HEK293 (cell line): ENCODE measurements at regions not wholly inside any gene's neighbourhood (a gene's known extent, or its start where the extent isn't known, plus 50 kb on each side); places are given as distances from the start of the nearest gene placed in this dataset.

Experiments
- CTCF ChIA-PET: fragments of 350-600 bp; formaldehyde crosslinking; extraction: SDS; loops from one replicate; lab custom pipeline; 2021; ENCODE audit warnings: antibody characterized with exemption; lab: Yijun Ruan, JAX
- POLR2A ChIA-PET: fragments of 300-600 bp; formaldehyde crosslinking; extraction: SDS; loops from one replicate; lab custom pipeline; 2020; ENCODE audit warnings: antibody characterized with exemption, inconsistent platforms; lab: Yijun Ruan, JAX
- H3K27ac ChIP-seq: fragments of 200-500 bp; sonication (Bioruptor generic); 2 replicates; pipeline ENCODE4 v1.5.1; 2014; ENCODE audit warnings: low read depth, low read length, control low read depth, inconsistent platforms; ENCODE audit errors: extremely low read depth
- H3K36me3 ChIP-seq, 2 experiments: fragments of 200-500 bp in 1 of 2; sonication (Bioruptor generic) in 1 of 2; 1 replicate in 1 of 2; 2 replicates in 1 of 2; pipeline ENCODE4 v1.5.1; 2014 to 2017; ENCODE audit warnings: inconsistent platforms in 2 of 2, low read length in 2 of 2; ENCODE audit not compliant: control insufficient read depth in 2 of 2, insufficient read depth in 1 of 2
- H3K4me1 ChIP-seq: fragments of 200-500 bp; sonication (Bioruptor generic); 2 replicates; pipeline ENCODE4 v1.5.1; 2014; ENCODE audit warnings: mild to moderate bottlenecking, low read length, inconsistent platforms; ENCODE audit not compliant: control insufficient read depth, insufficient read depth
- H3K4me3 ChIP-seq: 2 replicates; pipeline ENCODE4 v1.5.1; 2011; ENCODE audit warnings: low read depth, mild to moderate bottlenecking, control low read depth, low read length, moderate library complexity
- H3K9me3 ChIP-seq: fragments of 200-500 bp; sonication (Bioruptor generic); 2 replicates; pipeline ENCODE4 v1.5.1; 2014; ENCODE audit warnings: low read depth, low read length, inconsistent platforms; ENCODE audit not compliant: control insufficient read depth, insufficient read depth
- ATF2 ChIP-seq: fragments of 450-650 bp; formaldehyde crosslinking; IDR thresholded peaks from 2 replicates; pipeline ENCODE4 v1.5.1; 2016; ENCODE audit warnings: missing biosample characterization, missing genetic modification characterization, low read depth
- BCL11B ChIP-seq: fragments of 450-650 bp; formaldehyde crosslinking; IDR thresholded peaks from 2 replicates; pipeline ENCODE4 v1.5.1; 2016; ENCODE audit warnings: low read depth, missing biosample characterization, missing genetic modification characterization
- GLIS2 ChIP-seq: fragments of 450-650 bp; formaldehyde crosslinking; IDR thresholded peaks from 2 replicates; pipeline ENCODE4 v1.5.1; 2016; ENCODE audit warnings: missing biosample characterization, missing genetic modification characterization
- MEIS1 ChIP-seq: sonication (generic); formaldehyde crosslinking; IDR thresholded peaks from 2 replicates; pipeline ENCODE4 v1.8.1; 2022; ENCODE audit warnings: missing genetic modification reagents, mild to moderate bottlenecking, borderline replicate concordance
- PRDM2 ChIP-seq: fragments of 450-650 bp; formaldehyde crosslinking; IDR thresholded peaks from 2 replicates; pipeline ENCODE4 v1.5.1; 2016; ENCODE audit warnings: missing biosample characterization, missing genetic modification characterization, borderline replicate concordance
- SALL2 ChIP-seq: fragments of 450-650 bp; formaldehyde crosslinking; IDR thresholded peaks from 2 replicates; pipeline ENCODE4 v1.5.0; 2017; ENCODE audit warnings: missing biosample characterization, mild to moderate bottlenecking, missing genetic modification characterization, borderline replicate concordance
- ZBTB10 ChIP-seq: fragments of 450-650 bp; formaldehyde crosslinking; IDR thresholded peaks from 2 replicates; pipeline ENCODE4 v1.5.1; 2016; ENCODE audit warnings: missing biosample characterization, missing genetic modification characterization
- ZBTB26 ChIP-seq: fragments of 450-650 bp; formaldehyde crosslinking; optimal IDR thresholded peaks from 2 replicates; pipeline ENCODE3; 2016; ENCODE audit warnings: missing biosample characterization, mild to moderate bottlenecking, missing genetic modification characterization
- ZNF221 ChIP-seq: fragments of 450-650 bp; formaldehyde crosslinking; IDR thresholded peaks from 2 replicates; pipeline ENCODE4 v1.5.1; 2017; ENCODE audit warnings: missing biosample characterization, missing genetic modification characterization, borderline replicate concordance
- ZNF248 ChIP-seq: fragments of 450-650 bp; formaldehyde crosslinking; IDR thresholded peaks from 2 replicates; pipeline ENCODE4 v1.5.1; 2017; ENCODE audit warnings: missing biosample characterization, missing genetic modification characterization
- ZNF362 ChIP-seq: fragments of 450-650 bp; formaldehyde crosslinking; IDR thresholded peaks from 2 replicates; pipeline ENCODE4 v1.5.1; 2016; ENCODE audit warnings: missing biosample characterization, missing genetic modification characterization
- ZNF366 ChIP-seq: fragments of 450-650 bp; formaldehyde crosslinking; conservative IDR thresholded peaks from 2 replicates; pipeline ENCODE4 v1.5.1; 2016; ENCODE audit warnings: missing biosample characterization, missing genetic modification characterization
- ZNF473 ChIP-seq: fragments of 450-650 bp; formaldehyde crosslinking; IDR thresholded peaks from 2 replicates; pipeline ENCODE4 v1.5.1; 2017; ENCODE audit warnings: missing biosample characterization, missing genetic modification characterization
- ZNF555 ChIP-seq: fragments of 450-650 bp; formaldehyde crosslinking; conservative IDR thresholded peaks from 2 replicates; pipeline ENCODE4 v1.5.1; 2017; ENCODE audit warnings: missing biosample characterization, mild to moderate bottlenecking, missing genetic modification characterization, inconsistent platforms
- ZNF571 ChIP-seq: fragments of 450-650 bp; formaldehyde crosslinking; IDR thresholded peaks from 2 replicates; pipeline ENCODE4 v1.5.0; 2017; ENCODE audit warnings: missing biosample characterization, missing genetic modification characterization
- ZNF621 ChIP-seq: fragments of 450-650 bp; formaldehyde crosslinking; IDR thresholded peaks from 2 replicates; pipeline ENCODE4 v1.5.1; 2017; ENCODE audit warnings: missing biosample characterization, missing genetic modification characterization
- ZNF629 ChIP-seq: fragments of 450-650 bp; formaldehyde crosslinking; IDR thresholded peaks from 2 replicates; pipeline ENCODE4 v1.5.1; 2017; ENCODE audit warnings: missing biosample characterization, missing genetic modification characterization
- ZNF776 ChIP-seq: fragments of 450-650 bp; formaldehyde crosslinking; IDR thresholded peaks from 2 replicates; pipeline ENCODE4 v1.5.0; 2017; ENCODE audit warnings: missing biosample characterization, missing genetic modification characterization, borderline replicate concordance
- ZNF777 ChIP-seq: fragments of 450-650 bp; formaldehyde crosslinking; IDR thresholded peaks from 2 replicates; pipeline ENCODE4 v1.5.1; 2017; ENCODE audit warnings: missing biosample characterization, missing genetic modification characterization, borderline replicate concordance

- TF ChIP-seq ZNF621: no peak
- TF ChIP-seq BCL11B (tag by site-specific recombination): no peak
- TF ChIP-seq ZNF629 (tag by site-specific recombination): no peak
- TF ChIP-seq ZNF221 (tag by site-specific recombination): no peak
- no peak for TF ChIP-seq ZNF366 (tag by site-specific recombination)
- TF ChIP-seq PRDM2 (tag by site-specific recombination): no peak
These were observed 272.8 kb downstream of the RND3 start (continued) for GRCh38 chr2:150214626-150215025.

GRCh38 chr2:150212722-150213171 lies 274.7 kb downstream of the RND3 start:
- CTCF ChIA-PET: no interaction called here
- POLR2A ChIA-PET: no interaction called here
- Histone ChIP-seq H3K4me3 (no peak overlapping the region), H3K36me3 (no peaks in the 10 kb centered on the region), H3K27ac (no peak overlapping the region), H3K9me3 (no peaks in the 10 kb centered on the region), H3K4me1 (no peaks in the 10 kb centered on the region)
- no peak for TF ChIP-seq ATF2 (tag by site-specific recombination)
- TF ChIP-seq ZNF473 (tag by site-specific recombination): no peak
- TF ChIP-seq GLIS2 (tag by site-specific recombination): no peak
- TF ChIP-seq ZNF362 (tag by site-specific recombination): no peak
- no peak for TF ChIP-seq MEIS1
- TF ChIP-seq ZNF777 (tag by site-specific recombination): no peak
- TF ChIP-seq ZBTB26 (tag by site-specific recombination): no peak
- TF ChIP-seq ZNF366 (tag by site-specific recombination): no peak
- TF ChIP-seq SALL2: no peak
- TF ChIP-seq ZNF555 (tag by site-specific recombination): no peak
- no peak for TF ChIP-seq ZNF776 (tag by site-specific recombination)
- TF ChIP-seq ZNF571: no peak
- no peak for TF ChIP-seq ZNF248 (tag by site-specific recombination)
- no peak for TF ChIP-seq ZBTB10 (tag by site-specific recombination)
